Astrocyte (in vitro differentiated cells and primary cell): ENCODE measurements at regions not wholly inside any gene's neighbourhood (a gene's known extent, or its start where the extent isn't known, plus 50 kb on each side); places are given as distances from the start of the nearest gene placed in this dataset.

Experiments
- DNase-seq: peaks from one replicate; pipeline ENCODE4 v3.0.0-alpha.2; 2010; ENCODE audit warnings: low read depth
- FAIRE-seq: peaks from 2 replicates; lab custom pipeline; 2011; peaks lifted over from hg19 to GRCh38; lab: Jason Lieb, UNC
- H2AFZ ChIP-seq: 2 replicates; pipeline ENCODE4 v1.6.0; 2012; ENCODE audit warnings: low read depth, low read length, inconsistent platforms
- H3K27ac ChIP-seq: 2 replicates; pipeline ENCODE4 v1.5.1; 2011; ENCODE audit warnings: low read depth, low read length, inconsistent platforms
- H3K27me3 ChIP-seq: 2 replicates; pipeline ENCODE4 v1.6.0; 2011; ENCODE audit warnings: low read length, inconsistent platforms; ENCODE audit not compliant: insufficient read depth
- H3K36me3 ChIP-seq: 2 replicates; pipeline ENCODE4 v1.5.1; 2011; ENCODE audit warnings: low read length, inconsistent platforms; ENCODE audit not compliant: insufficient read depth
- H3K4me1 ChIP-seq: 2 replicates; pipeline ENCODE4 v1.5.1; 2011; ENCODE audit warnings: low read length, inconsistent platforms; ENCODE audit not compliant: insufficient read depth
- H3K4me2 ChIP-seq: 2 replicates; pipeline ENCODE4 v1.6.0; 2012; ENCODE audit warnings: low read length, inconsistent platforms
- H3K4me3 ChIP-seq: 2 replicates; pipeline ENCODE4 v1.5.1; 2011; ENCODE audit warnings: low read depth, mild to moderate bottlenecking, low read length, inconsistent platforms; ENCODE audit not compliant: insufficient read depth
- H3K79me2 ChIP-seq: 2 replicates; pipeline ENCODE4 v1.6.0; 2012; ENCODE audit warnings: mild to moderate bottlenecking, low read length, inconsistent platforms; ENCODE audit not compliant: insufficient read depth
- H3K9ac ChIP-seq: 2 replicates; pipeline ENCODE4 v1.6.0; 2012; ENCODE audit warnings: mild to moderate bottlenecking, low read length, inconsistent platforms
- H3K9me3 ChIP-seq: 2 replicates; pipeline ENCODE4 v1.5.1; 2012; ENCODE audit warnings: low read depth, mild to moderate bottlenecking, low read length, inconsistent platforms; ENCODE audit not compliant: insufficient read depth
- H4K20me1 ChIP-seq: 2 replicates; pipeline ENCODE4 v1.6.0; 2012; ENCODE audit warnings: low read length, inconsistent platforms; ENCODE audit not compliant: insufficient read depth
- H3K27ac Mint-ChIP-seq: one replicate; pipeline ENCODE4 v1.8.0; 2021; ENCODE audit warnings: mild to moderate bottlenecking, mixed read lengths; ENCODE audit not compliant: unreplicated experiment
- H3K27me3 Mint-ChIP-seq: one replicate; pipeline ENCODE4 v1.8.0; 2021; ENCODE audit warnings: low read depth, mixed read lengths; ENCODE audit not compliant: unreplicated experiment
- H3K36me3 Mint-ChIP-seq: one replicate; pipeline ENCODE4 v1.8.0; 2021; ENCODE audit warnings: low read depth, mixed read lengths; ENCODE audit not compliant: unreplicated experiment
- H3K4me1 Mint-ChIP-seq: one replicate; pipeline ENCODE4 v1.8.0; 2021; ENCODE audit warnings: low read depth, mixed read lengths; ENCODE audit not compliant: unreplicated experiment
- H3K4me3 Mint-ChIP-seq: one replicate; pipeline ENCODE4 v1.8.0; 2021; ENCODE audit warnings: mild to moderate bottlenecking, moderate library complexity, mixed read lengths; ENCODE audit not compliant: unreplicated experiment
- H3K9me3 Mint-ChIP-seq: one replicate; pipeline ENCODE4 v1.8.0; 2021; ENCODE audit warnings: mild to moderate bottlenecking, mixed read lengths; ENCODE audit not compliant: unreplicated experiment
- EZH2 ChIP-seq: IDR thresholded peaks from 2 replicates; pipeline ENCODE4 v1.6.1; 2012; ENCODE audit warnings: mild to moderate bottlenecking, low read length, inconsistent platforms; ENCODE audit not compliant: insufficient read depth
- TF ChIP-seq, protein P1 (sequence below): IDR thresholded peaks from 2 replicates; pipeline ENCODE4 v1.5.1; 2011; ENCODE audit warnings: low read depth, mild to moderate bottlenecking, inconsistent platforms, low read length, moderate library complexity; ENCODE audit not compliant: insufficient read depth

DNA sequence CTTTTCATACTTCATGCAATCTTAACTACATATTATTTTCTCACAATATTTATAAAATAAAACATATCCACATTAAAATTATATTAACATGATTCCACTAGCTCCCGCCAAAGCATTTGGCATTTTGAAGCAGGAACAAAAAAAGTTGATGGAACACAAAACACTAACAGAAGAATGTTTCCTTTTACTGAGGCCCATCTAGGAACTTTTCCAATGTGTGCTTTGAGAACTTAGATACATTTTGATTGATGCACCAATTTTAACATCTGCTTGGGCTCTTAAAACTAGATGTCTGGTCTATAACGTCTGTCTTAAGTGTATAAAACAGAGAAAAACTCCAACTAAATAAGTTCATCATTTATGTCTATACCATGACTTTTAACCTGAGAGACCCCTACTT, 1214.8 kb downstream of the SORCS1 start:
- TF ChIP-seq EZH2 = no peak
- TF ChIP-seq, protein P1, sequence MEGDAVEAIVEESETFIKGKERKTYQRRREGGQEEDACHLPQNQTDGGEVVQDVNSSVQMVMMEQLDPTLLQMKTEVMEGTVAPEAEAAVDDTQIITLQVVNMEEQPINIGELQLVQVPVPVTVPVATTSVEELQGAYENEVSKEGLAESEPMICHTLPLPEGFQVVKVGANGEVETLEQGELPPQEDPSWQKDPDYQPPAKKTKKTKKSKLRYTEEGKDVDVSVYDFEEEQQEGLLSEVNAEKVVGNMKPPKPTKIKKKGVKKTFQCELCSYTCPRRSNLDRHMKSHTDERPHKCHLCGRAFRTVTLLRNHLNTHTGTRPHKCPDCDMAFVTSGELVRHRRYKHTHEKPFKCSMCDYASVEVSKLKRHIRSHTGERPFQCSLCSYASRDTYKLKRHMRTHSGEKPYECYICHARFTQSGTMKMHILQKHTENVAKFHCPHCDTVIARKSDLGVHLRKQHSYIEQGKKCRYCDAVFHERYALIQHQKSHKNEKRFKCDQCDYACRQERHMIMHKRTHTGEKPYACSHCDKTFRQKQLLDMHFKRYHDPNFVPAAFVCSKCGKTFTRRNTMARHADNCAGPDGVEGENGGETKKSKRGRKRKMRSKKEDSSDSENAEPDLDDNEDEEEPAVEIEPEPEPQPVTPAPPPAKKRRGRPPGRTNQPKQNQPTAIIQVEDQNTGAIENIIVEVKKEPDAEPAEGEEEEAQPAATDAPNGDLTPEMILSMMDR = no peak
- Mint-ChIP-seq H3K4me1 (peaks cover 8% of the 10 kb centered on the region), H3K4me3 (no peak overlapping the region), H3K36me3 (no peaks in the 10 kb centered on the region), H3K27me3 (no peaks in the 10 kb centered on the region), H3K27ac (no peak overlapping the region), H3K9me3 (no peaks in the 10 kb centered on the region)
- Histone ChIP-seq H4K20me1 (no peaks in the 10 kb centered on the region), H3K9me3 (no peaks in the 10 kb centered on the region), H3K79me2 (no peaks in the 10 kb centered on the region), H3K27ac (no peak overlapping the region), H3K36me3 (no peaks in the 10 kb centered on the region), H3K4me1 (peaks cover 5% of the 10 kb centered on the region), H3K9ac (no peak overlapping the region), H3K4me2 (no peak overlapping the region), H2AFZ (no peak overlapping the region), H3K27me3 (no peaks in the 10 kb centered on the region), H3K4me3 (no peak overlapping the region)
- FAIRE-seq = no peak
- DNase-seq = no peak

DNA sequence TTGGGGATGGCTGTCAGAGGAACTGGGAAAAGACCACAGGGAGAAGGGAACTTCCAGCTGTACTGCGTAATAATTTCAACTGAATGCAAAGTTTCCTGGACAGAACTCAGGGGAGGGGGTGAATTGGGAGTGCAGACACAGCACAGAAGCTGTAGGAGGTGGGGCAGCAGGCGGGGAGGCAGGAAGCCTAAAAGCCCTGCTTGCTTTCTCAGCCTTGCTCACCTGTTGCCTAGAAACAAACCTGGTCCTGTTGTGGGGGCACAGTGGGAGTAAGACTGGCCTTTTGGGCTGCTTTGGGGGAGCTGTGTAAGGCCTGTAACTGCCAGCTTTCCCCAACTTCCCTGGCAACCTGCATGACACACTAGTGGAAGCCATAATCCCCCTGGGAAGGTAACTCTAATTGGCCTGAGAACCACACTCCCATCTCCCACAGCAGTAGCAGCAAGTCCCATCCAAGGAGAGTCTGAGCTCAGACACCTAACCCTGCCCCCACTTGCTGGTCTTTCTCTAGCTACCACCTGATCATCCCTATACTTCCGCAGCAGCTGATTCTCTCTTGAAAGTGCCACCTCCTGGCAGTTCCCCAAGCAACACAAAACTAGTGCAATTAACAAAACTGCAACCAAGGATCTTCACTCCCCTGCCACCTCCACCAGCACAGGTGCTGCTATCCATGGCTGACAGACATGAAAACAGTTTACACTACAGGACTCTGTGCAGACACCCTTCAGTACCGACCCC, 1239.3 kb downstream of the SORCS1 start:
- Mint-ChIP-seq H3K4me1 (no peaks in the 10 kb centered on the region), H3K36me3 (no peaks in the 10 kb centered on the region), H3K9me3 (peaks cover 5% of the 10 kb centered on the region), H3K27ac (no peak overlapping the region), H3K4me3 (no peak overlapping the region), H3K27me3 (no peaks in the 10 kb centered on the region)
- Histone ChIP-seq H3K79me2 (no peaks in the 10 kb centered on the region), H3K4me3 (no peak overlapping the region), H3K4me1 (no peaks in the 10 kb centered on the region), H3K27me3 (no peaks in the 10 kb centered on the region), H3K4me2 (no peak overlapping the region), H4K20me1 (no peaks in the 10 kb centered on the region), H3K36me3 (no peaks in the 10 kb centered on the region), H2AFZ (no peak overlapping the region), H3K27ac (no peak overlapping the region), H3K9ac (no peak overlapping the region), H3K9me3 (no peaks in the 10 kb centered on the region)
- TF ChIP-seq EZH2 = no peak
- TF ChIP-seq, protein P1 = no peak
- no peak for DNase-seq
- no peak for FAIRE-seq

DNA sequence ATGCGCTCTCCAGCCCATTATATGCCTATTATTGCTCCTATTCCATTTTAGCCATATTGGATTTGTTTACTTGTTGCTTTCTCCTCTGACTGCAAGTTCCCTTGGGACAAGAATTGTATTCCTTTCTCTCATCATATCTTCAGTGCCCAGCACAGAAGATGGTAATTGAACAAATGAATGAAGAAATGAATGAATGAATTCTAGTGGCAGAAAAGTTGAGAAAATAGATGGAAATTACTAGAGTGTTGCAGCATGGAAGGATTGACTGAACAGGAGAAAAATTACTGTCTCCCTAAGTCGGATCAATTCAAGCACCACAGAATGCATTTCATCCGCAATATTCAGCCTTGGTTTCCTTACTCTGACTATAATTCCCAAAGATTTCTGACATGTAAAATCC, 1243.2 kb downstream of the SORCS1 start:
- no peak overlapping the region for H2AFZ ChIP-seq
- no peaks in the 10 kb centered on the region for H4K20me1 ChIP-seq
- no peaks in the 10 kb centered on the region for H3K36me3 Mint-ChIP-seq
- peaks cover 3% of the 10 kb centered on the region for H3K9me3 ChIP-seq
- H3K4me3 ChIP-seq = no peak overlapping the region
- no peak overlapping the region for H3K4me2 ChIP-seq
- no peak overlapping the region for H3K27ac Mint-ChIP-seq
- H3K79me2 ChIP-seq = no peaks in the 10 kb centered on the region
- no peaks in the 10 kb centered on the region for H3K27me3 ChIP-seq
- H3K9me3 Mint-ChIP-seq = peaks cover 3% of the 10 kb centered on the region
- no peak for TF ChIP-seq EZH2
- TF ChIP-seq, protein P1 = no peak
- no peak overlapping the region for H3K27ac ChIP-seq
- peaks cover 3% of the 10 kb centered on the region for H3K27me3 Mint-ChIP-seq
- H3K9ac ChIP-seq = no peak overlapping the region
- FAIRE-seq (no peak), DNase-seq (no peak)
- H3K36me3 ChIP-seq = no peaks in the 10 kb centered on the region
- H3K4me3 Mint-ChIP-seq = no peak overlapping the region
- no peaks in the 10 kb centered on the region for H3K4me1 ChIP-seq
- H3K4me1 Mint-ChIP-seq = no peaks in the 10 kb centered on the region
